SK-N-SH treated with all-trans-retinoic acid at 6 μM for 48 hours (cell line): ENCODE measurements at regions not wholly inside any gene's neighbourhood (a gene's known extent, or its start where the extent isn't known, plus 50 kb on each side); places are given as distances from the start of the nearest gene placed in this dataset.

ENCODE experiments used
- CREB5 ChIP-seq: fragments of 250-450 bp; sonication (Bioruptor Pico); IDR thresholded peaks from 2 replicates; pipeline ENCODE4 v1.5.1; 2020; ENCODE audit warnings: low read depth, mild to moderate bottlenecking, moderate library complexity
- ISL1 ChIP-seq: fragments of 250-450 bp; sonication (Bioruptor Pico); IDR thresholded peaks from 2 replicates; pipeline ENCODE4 v2.1.2; 2022; ENCODE audit warnings: mild to moderate bottlenecking, moderate library complexity
- OSR1 ChIP-seq: fragments of 250-450 bp; sonication (Bioruptor Pico); IDR thresholded peaks from 2 replicates; pipeline ENCODE4 v1.8.0; 2022; ENCODE audit warnings: moderate library complexity, mild to moderate bottlenecking, inconsistent platforms
- PATZ1 ChIP-seq: fragments of 250-450 bp; sonication (Bioruptor Pico); IDR thresholded peaks from 2 replicates; pipeline ENCODE4 v1.8.0; 2020; ENCODE audit warnings: mild to moderate bottlenecking, moderate library complexity, borderline replicate concordance
- RARB ChIP-seq: fragments of 250-450 bp; sonication (Bioruptor Pico); IDR thresholded peaks from 2 replicates; pipeline ENCODE4 v1.8.0; 2021; ENCODE audit warnings: mild to moderate bottlenecking, moderate library complexity
- ZNF565 ChIP-seq: fragments of 450-650 bp; formaldehyde crosslinking; conservative IDR thresholded peaks from 2 replicates; pipeline ENCODE4 v1.5.0; 2020; ENCODE audit warnings: low read depth, mild to moderate bottlenecking, moderate library complexity

- TF ChIP-seq ZNF565 (no peak), CREB5 (no peak), PATZ1 (CRISPR knock-in tag) (no peak), OSR1 (CRISPR knock-in tag) (no peak), ISL1 (CRISPR knock-in tag) (no peak), RARB (no peak)
Observed at GRCh38 chr4:156694413-156694812, 277.2 kb downstream of the PDGFC start.
